Right ventricle myocardium inferior (tissue), 1 donor: ENCODE measurements at regions not wholly inside any gene's neighbourhood (a gene's known extent, or its start where the extent isn't known, plus 50 kb on each side); places are given as distances from the start of the nearest gene placed in this dataset.

ENCODE experiments used
- ATAC-seq: fragments of 200-7000 bp; cut with Tn5 transposase; one replicate; pipeline ENCODE4 v1.9.1; 2020; ENCODE audit warnings: mild to moderate bottlenecking, moderate library complexity
- DNase-seq: peaks from one replicate; pipeline ENCODE4 v3.0.0; 2021; ENCODE audit errors: missing footprints
- intact Hi-C: fragments of 100-400 bp; cut with DNase I; formaldehyde crosslinking; loops from one replicate; pipeline ENCODE4 v1.11.0; 2022
- donor health status: DM: no; HTN: yes; CAD: no; lungs with severe emphysema.

- intact Hi-C loops: no loop called here
- DNase-seq (no peak), ATAC-seq (no peak)
These were observed 210.4 kb upstream of the CSF3R start for GRCh38 chr1:36693161-36693525.

- intact Hi-C loops: no loop called here
- DNase-seq (no peak), ATAC-seq (no peak)
These were observed 209.9 kb upstream of the CSF3R start for GRCh38 chr1:36692465-36693160.

GRCh38 chr1:36691374-36691773 is 208.7 kb upstream of the CSF3R start:
- no peak for DNase-seq
- no peak for ATAC-seq
- intact Hi-C loops: no loop called here

GRCh38 chr1:36689992-36690391 is 207.3 kb upstream of the CSF3R start:
- DNase-seq (no peak), ATAC-seq (no peak)
- intact Hi-C loops: no loop called here

- ATAC-seq: no peak
- no peak for DNase-seq
- intact Hi-C loops: no loop called here
These were observed 204.6 kb upstream of the CSF3R start for GRCh38 chr1:36687312-36687711.

GRCh38 chr1:36675931-36676562 is 193.3 kb upstream of the CSF3R start:
- intact Hi-C loops: no loop called here
- ATAC-seq (no peak), DNase-seq (no peak)

- intact Hi-C loops: no loop called here
- DNase-seq: no peak
- no peak for ATAC-seq
These were observed 192.4 kb upstream of the CSF3R start for GRCh38 chr1:36675106-36675505.

GRCh38 chr1:36673202-36673601 is 190.5 kb upstream of the CSF3R start:
- intact Hi-C loops: no loop called here
- ATAC-seq: no peak
- DNase-seq: no peak

- no peak for ATAC-seq
- DNase-seq: no peak
- intact Hi-C loops: no loop called here
These were observed 186.5 kb upstream of the CSF3R start for GRCh38 chr1:36669262-36669661.

- intact Hi-C loops: no loop called here
- DNase-seq: no peak
- no peak for ATAC-seq
These were observed 185.1 kb upstream of the CSF3R start for GRCh38 chr1:36667836-36668235.

GRCh38 chr1:36667256-36667655 is 184.5 kb upstream of the CSF3R start:
- intact Hi-C loops: no loop called here
- DNase-seq (no peak), ATAC-seq (no peak)

- ATAC-seq (no peak), DNase-seq (no peak)
- intact Hi-C loops: no loop called here
These were observed 182.9 kb upstream of the CSF3R start for GRCh38 chr1:36665478-36666080.

GRCh38 chr1:36664571-36665287 is 182.0 kb upstream of the CSF3R start:
- no peak for DNase-seq
- intact Hi-C loops: no loop called here
- ATAC-seq: no peak

- intact Hi-C loops: no loop called here
- ATAC-seq: no peak
- DNase-seq: no peak
These were observed 181.2 kb upstream of the CSF3R start for GRCh38 chr1:36663772-36664430.

GRCh38 chr1:36658838-36659237 is 176.1 kb upstream of the CSF3R start:
- DNase-seq: no peak
- no peak for ATAC-seq
- intact Hi-C loops: no loop called here

GRCh38 chr1:36657826-36658225 is 175.1 kb upstream of the CSF3R start:
- intact Hi-C loops: no loop called here
- ATAC-seq: no peak
- DNase-seq: no peak

GRCh38 chr1:36656838-36657237 is 174.1 kb upstream of the CSF3R start:
- DNase-seq (no peak), ATAC-seq (no peak)
- intact Hi-C loops: no loop called here

GRCh38 chr1:36656271-36656670 is 173.6 kb upstream of the CSF3R start:
- ATAC-seq (no peak), DNase-seq (no peak)
- intact Hi-C loops: no loop called here

- DNase-seq: no peak
- no peak for ATAC-seq
- intact Hi-C loops: no loop called here
These were observed 171.9 kb upstream of the CSF3R start for GRCh38 chr1:36654586-36654985.
